ENCODE measurements at regions not wholly inside any gene's neighbourhood (a gene's known extent, or its start where the extent isn't known, plus 50 kb on each side); places are given as distances from the start of the nearest gene placed in this dataset.

DNA sequence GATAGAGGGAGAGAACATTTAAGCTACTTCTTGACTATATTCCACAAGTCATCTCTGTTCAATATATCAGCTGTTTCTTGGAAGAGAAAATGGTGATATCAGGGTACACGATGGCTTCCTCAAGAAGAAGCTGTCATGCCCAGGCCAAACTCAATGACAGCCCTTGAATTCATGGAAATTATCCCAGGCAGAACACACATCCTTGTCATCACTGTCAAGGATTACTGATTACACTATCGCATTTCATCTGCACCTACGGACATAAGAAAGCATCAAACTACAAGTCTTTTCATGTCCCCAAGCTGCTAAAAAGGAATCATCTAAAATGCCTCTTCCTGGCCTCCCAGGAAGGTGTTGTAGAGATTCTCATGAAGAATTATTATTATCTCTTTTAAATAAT, 165.2 kb upstream of the SLC7A11 start:
- no peak for TF ChIP-seq POLR2AphosphoS5 (IDR thresholded peaks at IDR 0.05; ENCODE audit: low read depth, low read length)
- no peak for TF ChIP-seq TAF1 (IDR thresholded peaks at IDR 0.05; ENCODE audit: low read depth, low read length)
- TF ChIP-seq POLR2A (IDR thresholded peaks at IDR 0.05; ENCODE audit: low read depth, low read length): no peak
- no peak for TF ChIP-seq SPI1 (IDR thresholded peaks at IDR 0.05; ENCODE audit: low read depth, low read length)
- no peak for TF ChIP-seq POU2F2 (IDR thresholded peaks at IDR 0.05; ENCODE audit: low read depth, low read length)

Measured in GM12891 (cell line).